Sigmoid colon (tissue), 6 donors: ENCODE measurements at regions not wholly inside any gene's neighbourhood (a gene's known extent, or its start where the extent isn't known, plus 50 kb on each side); places are given as distances from the start of the nearest gene placed in this dataset.

Experiments
- DNase-seq: peaks from one replicate; pipeline ENCODE4 v3.0.0-alpha.2; 2019
- H3K27ac ChIP-seq, 4 donors: fragments of 200-600 bp; sonication (generic); one replicate each; pipeline ENCODE4 v1.5.1; 2016 to 2019; ENCODE audit warnings: mild to moderate bottlenecking in 1 of 4
- H3K27me3 ChIP-seq, 3 donors: fragments of 200-600 bp; sonication (generic); one replicate each; pipeline ENCODE4 v1.5.1; 2019; ENCODE audit warnings: mild to moderate bottlenecking in 1 of 3
- H3K36me3 ChIP-seq, 4 donors: fragments of 200-600 bp; sonication (generic); one replicate each; pipeline ENCODE4 v1.5.1; 2016 to 2019
- H3K4me1 ChIP-seq, 4 donors: fragments of 200-600 bp; sonication (generic); one replicate each; pipeline ENCODE4 v1.5.1; 2017 to 2019
- H3K4me3 ChIP-seq, 4 donors: fragments of 200-600 bp; sonication (generic); one replicate each; pipeline ENCODE4 v1.5.1; 2017 to 2019; ENCODE audit warnings: mild to moderate bottlenecking in 2 of 4, moderate library complexity in 1 of 4
- H3K9me3 ChIP-seq, 4 donors: fragments of 200-600 bp in 3 of 4; sonication (generic) in 3 of 4; one replicate each; pipeline versions ENCODE4 v1.5.1 to v1.6.1; 2013 to 2019
- EP300 ChIP-seq, 4 donors: sonication (generic); formaldehyde crosslinking; IDR thresholded peaks; one replicate each; pipeline ENCODE4 v1.6.1; 2017; ENCODE audit warnings: antibody characterized with exemption in 4 of 4
- POLR2A ChIP-seq, 2 donors: fragments of 450-650 bp; IDR thresholded peaks; one replicate each; pipeline ENCODE4 v1.6.1; 2016; ENCODE audit warnings: antibody characterized with exemption in 2 of 2, mild to moderate bottlenecking in 2 of 2, moderate library complexity in 2 of 2
- POLR2AphosphoS5 ChIP-seq, 4 donors: sonication (generic); formaldehyde crosslinking; IDR thresholded peaks; one replicate each; pipeline ENCODE4 v1.6.1; 2017; ENCODE audit warnings: antibody characterized with exemption in 4 of 4
- WGBS, 2 donors: extraction: QIAGEN DNeasy Blood & Tissue Kit; methylation state at CpG; one replicate each; pipeline ENCODE4 v1.1.7; 2013; 5-methylcytosine and 5-hydroxymethylcytosine counted together
- intact Hi-C: fragments of 100-400 bp; cut with DNase I; formaldehyde crosslinking; loops from one replicate; pipeline ENCODE4 v1.15.1; 2023
- TF ChIP-seq, protein P1 (sequence below), 4 experiments: fragments of 450-650 bp in 3 of 4; fragments of 200-600 bp in 1 of 4; IDR thresholded peaks; one replicate each; pipeline ENCODE4 v1.5.1; 2016 to 2019; ENCODE audit warnings: antibody characterized with exemption in 4 of 4, mild to moderate bottlenecking in 3 of 4, moderate library complexity in 2 of 4
- donor health status: healthy with polysubstance abuse.
- donor health status: healthy.

DNA sequence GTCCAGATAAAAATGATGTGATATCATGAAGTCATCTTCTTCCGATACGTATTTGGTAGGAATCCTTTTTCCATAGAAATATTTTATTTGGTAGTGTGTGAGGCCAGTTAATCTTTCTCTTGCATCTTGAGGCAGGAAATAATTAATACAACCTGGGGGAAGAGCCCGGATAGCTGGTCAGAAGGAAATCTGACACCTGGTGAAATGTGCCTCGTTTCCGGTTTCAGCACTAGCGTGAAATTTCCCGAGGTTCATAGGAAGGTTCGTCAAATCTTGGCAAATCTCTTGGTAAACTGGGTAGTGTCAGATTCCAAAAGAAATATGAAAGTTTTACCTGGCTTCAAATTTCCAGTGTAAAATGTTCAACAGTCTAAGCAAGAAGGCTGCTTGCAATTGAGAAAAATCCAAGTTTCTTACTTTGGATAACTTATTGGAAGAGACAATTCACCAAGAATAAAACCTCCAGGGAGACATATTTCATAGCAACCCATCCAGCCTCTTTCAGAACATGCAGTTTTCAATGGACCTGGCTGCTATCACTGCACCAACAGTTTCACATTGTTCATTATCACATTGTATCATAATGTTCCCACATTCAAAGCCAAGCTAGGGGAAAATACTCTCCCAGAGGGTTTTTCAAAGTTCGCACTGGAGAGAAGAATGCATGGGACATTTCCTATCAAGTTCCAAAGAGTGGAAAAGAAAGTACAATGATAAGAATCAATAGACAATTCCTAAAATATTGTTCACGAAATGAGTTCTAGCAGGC is 454.5 kb upstream of the CITED2 start:
- Histone ChIP-seq H3K4me1 (no peaks in the 10 kb centered on the region), H3K9me3 (no peaks in the 10 kb centered on the region), H3K27me3 (no peaks in the 10 kb centered on the region), H3K36me3 (no peaks in the 10 kb centered on the region), H3K4me3 (no peak overlapping the region), H3K27ac (no peak overlapping the region)
- no peak for TF ChIP-seq EP300 (IDR thresholded peaks at IDR 0.05)
- TF ChIP-seq, protein P1, sequence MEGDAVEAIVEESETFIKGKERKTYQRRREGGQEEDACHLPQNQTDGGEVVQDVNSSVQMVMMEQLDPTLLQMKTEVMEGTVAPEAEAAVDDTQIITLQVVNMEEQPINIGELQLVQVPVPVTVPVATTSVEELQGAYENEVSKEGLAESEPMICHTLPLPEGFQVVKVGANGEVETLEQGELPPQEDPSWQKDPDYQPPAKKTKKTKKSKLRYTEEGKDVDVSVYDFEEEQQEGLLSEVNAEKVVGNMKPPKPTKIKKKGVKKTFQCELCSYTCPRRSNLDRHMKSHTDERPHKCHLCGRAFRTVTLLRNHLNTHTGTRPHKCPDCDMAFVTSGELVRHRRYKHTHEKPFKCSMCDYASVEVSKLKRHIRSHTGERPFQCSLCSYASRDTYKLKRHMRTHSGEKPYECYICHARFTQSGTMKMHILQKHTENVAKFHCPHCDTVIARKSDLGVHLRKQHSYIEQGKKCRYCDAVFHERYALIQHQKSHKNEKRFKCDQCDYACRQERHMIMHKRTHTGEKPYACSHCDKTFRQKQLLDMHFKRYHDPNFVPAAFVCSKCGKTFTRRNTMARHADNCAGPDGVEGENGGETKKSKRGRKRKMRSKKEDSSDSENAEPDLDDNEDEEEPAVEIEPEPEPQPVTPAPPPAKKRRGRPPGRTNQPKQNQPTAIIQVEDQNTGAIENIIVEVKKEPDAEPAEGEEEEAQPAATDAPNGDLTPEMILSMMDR (IDR thresholded peaks at IDR 0.05), result no peak
- no peak for TF ChIP-seq POLR2AphosphoS5 (IDR thresholded peaks at IDR 0.05)
- TF ChIP-seq POLR2A (IDR thresholded peaks at IDR 0.05), result no peak
- DNase-seq, result no peak
- intact Hi-C loops, result no loop called here
- WGBS, 2 donors, result 91 to 92% methylated on average over 10 of the region's 10 CpGs

- TF ChIP-seq EP300 (IDR thresholded peaks at IDR 0.05), result no peak
- no peak for TF ChIP-seq POLR2AphosphoS5 (IDR thresholded peaks at IDR 0.05)
- WGBS, 2 donors, result 82 to 87% methylated on average over 5 of the region's 5 CpGs
- intact Hi-C loops, result no loop called here
Observed at GRCh38 chr6:139825935-139826374, 451.5 kb upstream of the CITED2 start.

GRCh38 chr6:139824864-139825263 is 450.4 kb upstream of the CITED2 start:
- 94 to 95% methylated on average over 2 of the region's 2 CpGs for WGBS, 2 donors
- no peak overlapping the region for H3K27ac ChIP-seq
- H3K27me3 ChIP-seq, result no peaks in the 10 kb centered on the region
- no peaks in the 10 kb centered on the region for H3K36me3 ChIP-seq
- peaks cover 0 to 17% (median 2%) of the 10 kb centered on the region in 4 donors for H3K4me1 ChIP-seq
- no peak for TF ChIP-seq EP300 (IDR thresholded peaks at IDR 0.05)
- no peak for TF ChIP-seq POLR2AphosphoS5 (IDR thresholded peaks at IDR 0.05)
- no peak for TF ChIP-seq POLR2A (IDR thresholded peaks at IDR 0.05)
- DNase-seq, result no peak
- no peaks in the 10 kb centered on the region for H3K9me3 ChIP-seq
- no peak overlapping the region for H3K4me3 ChIP-seq
- intact Hi-C loops, result no loop called here

More at GRCh38 chr6:139825935-139826374, 451.5 kb upstream of the CITED2 start:
- DNase-seq, result no peak
- no peak overlapping the region for H3K27ac ChIP-seq
- H3K36me3 ChIP-seq, result no peaks in the 10 kb centered on the region
- no peak overlapping the region for H3K4me3 ChIP-seq
- H3K27me3 ChIP-seq, result no peaks in the 10 kb centered on the region
- H3K4me1 ChIP-seq, result peaks cover 0 to 6% (median 0%) of the 10 kb centered on the region in 4 donors
- H3K9me3 ChIP-seq, result no peaks in the 10 kb centered on the region

- no peak overlapping the region for H3K27ac ChIP-seq
- no peaks in the 10 kb centered on the region for H3K27me3 ChIP-seq
- H3K9me3 ChIP-seq, result no peaks in the 10 kb centered on the region
- no peak for DNase-seq
- intact Hi-C loops, result no loop called here
- no peak overlapping the region for H3K4me3 ChIP-seq
- TF ChIP-seq POLR2A (IDR thresholded peaks at IDR 0.05) (no peak), POLR2AphosphoS5 (IDR thresholded peaks at IDR 0.05) (no peak), EP300 (IDR thresholded peaks at IDR 0.05) (no peak)
- TF ChIP-seq, protein P1 (IDR thresholded peaks at IDR 0.05), result no peak
- H3K36me3 ChIP-seq, result no peaks in the 10 kb centered on the region
- peaks cover 0 to 20% (median 3%) of the 10 kb centered on the region in 4 donors for H3K4me1 ChIP-seq
- 85 to 92% methylated on average over 1 of the region's 1 CpG for WGBS, 2 donors
Observed at GRCh38 chr6:139823808-139824126, 449.3 kb upstream of the CITED2 start.

- no peak overlapping the region for H3K27ac ChIP-seq
- intact Hi-C loops, result no loop called here
- WGBS, 2 donors, result 74 to 92% methylated on average over 5 of the region's 5 CpGs
- H3K36me3 ChIP-seq, result no peaks in the 10 kb centered on the region
- no peaks in the 10 kb centered on the region for H3K27me3 ChIP-seq
- no peaks in the 10 kb centered on the region for H3K9me3 ChIP-seq
- no peak overlapping the region for H3K4me3 ChIP-seq
- peaks cover 0 to 20% (median 3%) of the 10 kb centered on the region in 4 donors for H3K4me1 ChIP-seq
- TF ChIP-seq EP300 (IDR thresholded peaks at IDR 0.05) (no peak), POLR2AphosphoS5 (IDR thresholded peaks at IDR 0.05) (no peak), POLR2A (IDR thresholded peaks at IDR 0.05) (no peak)
- TF ChIP-seq, protein P1 (IDR thresholded peaks at IDR 0.05), result no peak
- no peak for DNase-seq
Observed at GRCh38 chr6:139823099-139823807, 448.8 kb upstream of the CITED2 start.
